GM11168 (cell line): ENCODE measurements at regions not wholly inside any gene's neighbourhood (a gene's known extent, or its start where the extent isn't known, plus 50 kb on each side); places are given as distances from the start of the nearest gene placed in this dataset.
"Not testable (repeated sequence)": the region's sequence is repeated elsewhere in the genome, so short reads cannot be mapped to it uniquely, and the experiment has no call there.

Source experiments
- in situ Hi-C: fragments of 300-500 bp; cut with MboI; formaldehyde crosslinking; loops from one replicate; pipeline ENCODE4 v1.12.0; 2022; ENCODE audit warnings: low sequenced_read_pairs; ENCODE audit not compliant: unreplicated experiment

DNA sequence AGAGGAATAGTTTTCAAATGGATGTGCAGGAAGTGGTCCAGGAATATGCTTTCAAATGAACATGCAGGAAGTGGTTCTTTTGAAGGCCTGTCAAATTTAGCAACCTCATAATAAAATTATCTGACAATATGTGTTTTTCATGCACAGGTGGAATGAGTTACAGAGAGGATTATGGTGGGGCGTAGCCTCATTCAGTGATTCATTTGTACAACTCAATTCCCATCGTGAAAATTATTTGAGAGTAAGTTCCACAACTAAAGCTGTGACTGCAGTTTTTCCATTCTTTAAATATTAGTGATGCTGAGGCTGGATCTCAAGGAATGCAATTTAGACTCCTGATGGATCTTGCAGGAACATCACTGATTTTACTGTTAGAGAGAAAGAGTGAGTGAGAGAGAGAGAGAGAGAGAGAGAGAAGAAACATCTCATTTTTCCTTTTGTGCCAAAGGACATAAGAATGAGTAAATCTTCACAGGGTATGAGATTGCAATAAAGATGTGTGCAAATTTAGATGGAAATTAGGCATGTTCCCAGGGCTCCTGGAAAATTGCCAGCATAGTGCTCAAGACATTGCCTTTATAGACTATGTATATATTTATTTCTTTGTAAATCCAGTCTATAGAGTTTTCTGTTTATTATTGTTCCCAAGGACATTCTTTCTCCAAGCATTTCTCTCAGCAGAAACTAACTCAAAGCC is 394.9 kb upstream of the ZEB2 start:
- in situ Hi-C loops, result no loop called here

DNA sequence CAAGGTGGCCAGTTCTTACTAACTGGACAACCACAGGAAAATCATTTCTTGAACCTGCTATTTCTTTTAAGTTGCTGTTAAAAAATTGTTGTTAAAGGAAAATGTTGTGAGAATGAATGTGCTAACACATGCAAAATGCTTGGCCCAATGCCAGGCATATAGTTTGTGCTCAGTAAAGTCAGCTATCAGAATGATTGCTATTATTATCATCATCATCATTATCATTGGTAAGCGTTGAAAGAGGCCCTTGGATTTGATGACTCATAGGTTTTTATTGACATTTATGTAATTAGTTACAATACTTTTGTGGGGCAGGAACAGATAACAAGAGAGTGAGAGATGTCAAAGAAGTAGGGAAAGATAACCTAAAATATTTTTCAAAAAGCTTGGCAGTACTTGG is 394.2 kb upstream of the ZEB2 start:
- in situ Hi-C loops, result no loop called here

DNA sequence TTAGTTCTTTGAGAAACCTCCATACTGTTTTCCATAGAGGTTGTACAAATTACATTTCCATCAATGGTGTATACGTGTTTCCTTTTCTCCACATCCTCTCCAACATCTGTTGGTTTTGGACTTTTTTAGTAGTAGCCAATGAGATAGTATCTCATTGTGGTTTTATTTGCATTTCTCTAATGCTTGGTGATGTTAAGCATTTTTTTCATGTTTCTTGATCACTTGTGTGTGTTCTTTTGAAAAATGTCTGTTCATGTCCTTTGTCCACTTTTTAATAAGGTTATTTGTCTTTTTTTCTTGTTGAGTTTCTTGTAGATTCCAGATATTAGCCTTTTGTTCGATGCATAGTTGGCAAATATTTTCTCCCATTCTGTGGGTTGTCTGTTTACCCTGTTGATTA is 392.3 kb upstream of the ZEB2 start:
- in situ Hi-C loops, result no loop called here

DNA sequence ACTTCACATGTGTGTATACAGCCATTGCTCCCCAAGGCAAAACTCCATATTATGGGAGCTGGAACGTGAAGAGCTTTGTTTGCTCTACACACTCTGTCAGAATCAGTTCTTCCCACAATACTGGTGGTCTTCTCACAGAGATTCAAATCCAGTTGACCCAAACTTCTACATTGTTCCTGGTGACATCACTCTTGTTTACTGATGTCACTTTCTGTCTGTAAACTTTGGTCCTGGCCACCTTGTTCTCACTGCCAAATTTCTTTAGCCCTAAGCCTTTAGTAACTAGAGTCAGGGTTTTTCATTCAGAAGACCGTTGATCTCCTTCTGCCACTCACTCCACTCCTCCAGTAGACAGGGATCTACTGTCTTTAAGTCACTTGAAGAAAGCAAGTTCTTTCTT is 386.0 kb upstream of the ZEB2 start:
- in situ Hi-C loops, result no loop called here

DNA sequence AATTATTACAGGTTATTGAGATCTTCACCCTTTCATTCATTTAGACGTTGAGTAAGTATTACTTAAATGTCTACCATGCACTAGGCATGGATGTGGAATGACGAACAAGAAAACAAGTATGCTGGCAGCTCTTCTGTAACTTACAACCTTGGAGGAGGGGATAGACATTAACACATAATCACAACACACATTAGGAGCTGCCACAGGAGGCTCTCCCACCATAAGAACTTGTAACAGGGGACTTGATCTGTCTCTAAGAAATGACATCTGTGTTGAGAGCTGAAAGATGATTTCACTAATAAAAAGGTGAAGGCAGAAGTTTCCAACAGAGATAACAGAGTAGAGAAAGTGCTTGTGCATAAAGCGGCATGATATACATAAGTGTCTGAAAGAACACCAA is 384.7 kb upstream of the ZEB2 start:
- in situ Hi-C loops, result no loop called here

DNA sequence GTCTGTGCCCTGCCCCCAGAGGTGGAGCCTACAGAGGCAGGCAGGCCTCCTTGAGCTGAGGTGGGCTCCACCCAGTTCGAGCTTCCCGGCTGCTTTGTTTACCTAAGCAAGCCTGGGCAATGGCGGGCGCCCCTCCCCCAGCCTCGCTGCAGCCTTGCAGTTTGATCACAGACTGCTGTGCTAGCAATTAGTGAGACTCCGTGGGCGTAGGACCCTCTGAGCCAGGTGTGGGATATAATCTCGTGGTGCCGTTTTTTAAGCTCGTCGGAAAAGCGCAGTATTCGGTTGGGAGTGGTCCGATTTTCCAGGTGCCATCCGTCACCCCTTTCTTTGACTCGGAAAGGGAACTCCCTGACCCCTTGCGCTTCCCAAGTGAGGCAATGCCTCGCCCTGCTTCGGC is 383.1 kb upstream of the ZEB2 start:
- in situ Hi-C loops, result not testable (repeated sequence)

DNA sequence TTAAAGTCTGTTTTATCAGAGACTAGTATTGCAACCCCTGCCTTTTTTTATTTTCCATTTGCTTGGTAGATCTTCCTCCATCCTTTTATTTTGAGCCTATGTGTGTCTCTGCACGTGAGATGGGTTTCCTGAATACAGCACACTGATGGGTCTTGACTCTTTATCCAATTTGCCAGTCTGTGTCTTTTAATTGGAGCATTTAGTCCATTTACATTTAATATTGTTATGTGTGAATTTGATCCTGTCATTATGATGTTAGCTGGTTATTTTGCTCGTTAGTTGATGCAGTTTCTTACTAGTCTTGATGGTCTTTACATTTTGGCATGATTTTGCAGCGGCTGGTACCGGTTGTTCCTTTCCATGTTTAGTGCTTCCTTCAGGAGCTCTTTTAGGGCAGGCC is 381.5 kb upstream of the ZEB2 start:
- in situ Hi-C loops, result not testable (repeated sequence)

DNA sequence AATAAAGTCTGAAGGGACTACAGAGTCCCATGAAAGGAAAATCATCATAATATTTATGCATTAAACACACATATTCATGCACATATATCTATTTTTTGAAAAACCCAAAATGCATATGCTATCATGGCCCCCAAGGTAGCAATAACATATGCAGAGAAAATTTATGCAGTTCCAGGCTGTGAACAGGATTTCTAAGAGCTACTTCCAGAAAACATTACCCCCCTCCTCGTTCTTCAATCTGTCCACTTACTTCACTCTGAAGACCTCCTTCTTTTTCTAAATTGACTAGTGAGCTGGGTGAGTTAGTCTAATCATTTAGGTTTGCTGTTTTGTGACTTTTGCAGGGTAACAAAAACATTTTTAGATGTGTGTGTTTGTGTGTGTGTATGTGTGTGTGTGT is 376.4 kb upstream of the ZEB2 start:
- in situ Hi-C loops, result no loop called here

DNA sequence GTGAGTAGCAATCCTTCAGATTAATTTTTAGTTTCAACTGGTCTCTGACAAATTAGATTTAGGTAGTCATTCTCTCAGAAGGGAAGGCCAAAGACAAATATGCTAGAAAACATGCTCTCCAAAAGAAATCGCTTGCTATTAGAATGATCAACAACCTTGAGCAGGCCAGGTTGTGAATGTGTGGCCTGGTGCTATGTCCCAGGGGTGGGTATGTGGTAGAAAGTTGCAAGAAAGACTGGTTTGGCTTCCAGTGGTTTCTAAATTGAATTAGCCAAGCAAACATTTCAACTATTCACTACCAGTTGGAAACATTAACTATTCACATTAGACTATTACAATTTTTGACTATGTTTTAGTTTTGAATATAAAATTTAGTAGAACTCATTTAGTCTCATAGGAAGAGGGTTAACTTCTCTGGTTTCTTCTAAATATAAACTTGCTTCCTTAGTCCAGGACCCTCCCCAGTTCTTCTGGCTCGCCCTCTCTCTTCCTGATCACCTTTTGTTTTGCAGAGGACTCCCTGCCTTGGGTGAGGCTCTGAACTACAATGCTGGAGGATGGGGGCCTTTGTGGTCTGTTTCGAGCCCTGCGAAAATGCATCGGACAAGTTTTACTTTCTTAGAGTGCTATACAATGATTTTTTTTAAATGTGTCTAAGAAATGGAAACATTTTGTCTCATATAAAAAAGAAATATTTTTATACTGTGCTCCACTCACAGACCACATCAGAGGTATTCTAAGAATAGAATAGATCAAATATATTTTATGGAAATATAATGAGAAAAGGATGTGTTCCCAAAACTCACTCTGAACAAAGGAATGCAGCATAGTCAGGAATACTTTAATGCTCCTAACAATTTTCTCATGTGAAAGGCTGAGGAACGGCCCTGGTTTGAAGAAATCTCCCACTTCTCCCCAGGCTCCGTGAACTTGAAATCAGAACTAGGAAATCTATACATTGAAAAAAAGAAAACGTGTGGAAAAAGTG is 375.0 kb upstream of the ZEB2 start:
- in situ Hi-C loops, result no loop called here

DNA sequence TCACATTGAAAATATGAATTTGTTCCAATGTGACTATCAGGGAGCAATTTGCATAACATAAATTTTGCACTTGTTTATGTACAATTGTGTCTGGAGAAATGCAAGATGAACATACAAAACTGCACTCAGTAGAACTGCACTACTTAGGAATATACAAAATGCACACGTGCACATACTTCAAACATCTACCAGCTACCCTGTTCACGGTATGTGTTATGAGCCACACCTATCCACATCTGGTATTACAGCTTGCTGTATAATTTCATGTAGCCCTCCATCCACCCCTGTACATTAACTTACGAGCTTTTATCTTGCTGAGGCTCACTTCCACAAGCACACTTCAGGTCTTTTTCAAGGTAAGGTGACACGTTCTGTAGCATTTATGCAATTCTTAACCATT is 373.5 kb upstream of the ZEB2 start:
- in situ Hi-C loops, result no loop called here

DNA sequence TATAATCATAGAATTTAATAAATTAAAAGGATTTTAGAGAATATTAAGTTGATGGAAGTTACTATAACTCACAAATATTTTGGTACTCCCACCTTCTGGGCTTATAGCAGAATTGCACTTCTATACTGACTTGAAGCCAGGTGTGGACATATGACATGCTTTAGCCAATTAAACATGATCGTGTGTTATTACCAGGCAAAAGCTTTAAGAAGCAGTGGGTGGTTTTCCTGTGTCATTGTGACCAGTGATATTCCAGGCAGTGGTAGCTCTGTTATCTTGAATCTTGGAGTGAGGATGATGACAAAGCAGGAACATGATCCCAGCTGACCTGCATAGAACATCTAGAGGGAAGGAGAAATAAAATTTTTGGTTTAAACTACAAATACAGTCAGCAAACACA is 370.9 kb upstream of the ZEB2 start:
- in situ Hi-C loops, result no loop called here

DNA sequence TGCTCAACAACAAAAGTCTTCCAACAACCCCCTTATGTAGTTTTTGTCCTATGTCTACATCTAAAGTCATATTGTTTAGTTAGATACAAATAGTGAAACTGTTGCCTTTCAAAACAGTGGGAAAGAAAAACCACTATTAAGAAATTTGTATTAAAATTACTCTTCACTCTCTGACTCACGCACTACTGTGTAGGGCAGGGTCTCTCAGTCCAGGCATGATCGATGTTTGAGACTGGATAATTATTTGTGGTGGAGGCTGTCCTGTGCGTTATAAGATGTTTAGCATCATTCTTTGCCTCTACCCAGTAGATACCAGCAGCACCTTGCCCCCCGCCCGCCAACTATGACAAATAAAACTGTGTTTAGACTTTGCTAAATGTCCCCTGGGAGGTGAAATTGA is 369.4 kb upstream of the ZEB2 start:
- in situ Hi-C loops, result no loop called here

DNA sequence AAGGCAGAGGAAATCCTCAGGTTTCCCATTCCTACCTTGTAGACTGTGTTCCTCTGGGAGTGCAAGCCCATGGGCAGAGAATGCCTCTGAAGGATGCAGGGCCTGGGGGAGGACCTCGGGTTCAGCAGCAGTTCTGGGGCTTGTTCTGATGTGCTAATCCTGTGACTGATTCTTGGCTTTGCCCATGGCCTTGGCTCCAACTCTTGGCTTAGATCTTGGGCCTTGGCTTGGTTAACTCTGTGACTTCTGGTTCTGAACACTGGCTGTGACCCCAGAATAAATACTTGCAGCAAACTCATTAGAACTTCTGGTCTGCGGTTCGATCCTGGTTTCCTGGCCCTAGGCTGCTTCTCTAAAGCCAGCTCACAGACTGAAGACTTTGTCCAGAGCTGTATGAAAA is 366.9 kb upstream of the ZEB2 start:
- in situ Hi-C loops, result no loop called here

DNA sequence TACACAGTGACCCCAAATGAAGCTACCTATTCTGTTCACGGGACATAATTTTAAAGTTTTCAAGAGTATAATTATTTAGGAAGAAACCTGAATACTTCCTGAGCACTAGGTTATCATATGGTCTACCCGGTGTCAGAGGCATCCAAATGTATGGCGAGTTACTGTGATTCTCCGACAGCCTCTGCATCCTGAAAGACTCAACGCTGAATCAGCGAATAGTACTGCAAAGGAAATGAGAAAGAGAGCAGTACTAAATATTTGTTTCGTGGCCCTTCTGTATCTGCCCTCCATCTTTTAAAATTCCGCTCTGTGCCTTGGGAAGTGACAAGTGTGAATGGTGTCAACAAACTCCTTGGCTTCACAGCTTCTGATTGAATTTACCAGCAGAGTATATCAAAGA is 358.0 kb upstream of the ZEB2 start:
- in situ Hi-C loops, result no loop called here

DNA sequence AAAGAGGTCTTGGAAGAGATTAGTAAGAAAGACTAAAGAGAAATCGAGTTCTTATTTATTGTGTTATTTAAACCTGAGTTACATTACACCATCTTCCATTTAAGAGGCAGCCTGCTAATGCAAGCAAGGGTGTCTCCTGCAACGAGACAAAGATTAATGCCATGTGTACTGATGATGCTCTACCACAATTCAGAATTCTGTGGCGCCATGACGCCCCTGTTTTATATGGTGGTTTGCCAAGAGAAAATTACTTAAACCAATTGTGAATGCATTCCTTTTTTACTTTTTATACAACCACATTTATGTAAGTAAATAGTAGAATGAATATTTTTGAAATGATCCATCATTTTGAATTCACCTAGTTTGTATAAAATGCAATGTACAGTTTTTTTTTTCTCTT is 356.1 kb upstream of the ZEB2 start:
- in situ Hi-C loops, result no loop called here

DNA sequence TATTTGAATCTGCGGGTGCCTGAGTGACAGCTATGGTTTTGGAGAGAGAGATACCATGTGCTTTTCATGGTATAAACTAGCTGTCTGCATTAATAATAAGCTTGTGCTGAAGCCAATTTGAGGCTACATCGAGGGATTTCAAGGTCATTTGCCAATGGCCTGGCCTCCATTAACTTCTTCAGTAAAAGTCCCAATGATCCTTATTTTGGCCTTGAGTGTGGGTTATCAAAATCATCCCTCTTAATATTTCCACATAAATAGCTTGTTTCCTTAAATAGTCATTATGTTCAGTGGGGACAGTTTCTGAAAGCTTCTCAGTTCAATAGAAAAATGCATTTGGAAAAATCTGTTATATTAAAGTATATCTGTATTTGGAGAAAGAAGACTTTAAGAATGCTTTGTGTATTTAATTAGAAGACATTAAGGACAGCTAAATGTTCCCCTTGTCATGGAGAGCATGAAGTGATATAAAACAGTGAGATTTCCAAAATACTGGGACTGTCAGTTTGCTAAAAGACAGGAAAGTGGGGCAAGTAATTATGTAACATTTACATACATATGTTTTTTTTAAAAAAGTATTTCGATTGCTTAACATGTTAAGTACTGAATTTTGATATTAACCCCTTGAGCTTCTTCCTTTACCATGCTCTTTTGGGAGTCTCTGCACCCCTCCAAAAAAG is 355.5 kb upstream of the ZEB2 start:
- in situ Hi-C loops, result no loop called here

DNA sequence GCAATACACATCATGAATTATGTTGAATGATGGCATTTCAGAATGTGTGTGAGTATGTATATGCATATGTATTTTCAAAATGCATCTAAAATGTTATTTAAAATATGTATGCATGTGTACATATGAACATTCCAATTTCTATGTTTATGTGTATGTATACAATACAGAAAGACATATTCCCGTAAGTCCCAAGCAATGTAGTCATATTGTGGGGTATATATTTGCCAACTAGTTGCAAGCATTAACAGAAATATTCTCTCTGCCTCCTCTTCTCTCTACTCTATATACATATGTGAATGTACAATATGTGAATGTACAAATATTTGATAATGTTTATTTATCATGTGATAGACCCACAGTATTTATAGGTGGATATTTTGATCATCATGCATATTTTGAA is 345.8 kb upstream of the ZEB2 start:
- in situ Hi-C loops, result no loop called here

DNA sequence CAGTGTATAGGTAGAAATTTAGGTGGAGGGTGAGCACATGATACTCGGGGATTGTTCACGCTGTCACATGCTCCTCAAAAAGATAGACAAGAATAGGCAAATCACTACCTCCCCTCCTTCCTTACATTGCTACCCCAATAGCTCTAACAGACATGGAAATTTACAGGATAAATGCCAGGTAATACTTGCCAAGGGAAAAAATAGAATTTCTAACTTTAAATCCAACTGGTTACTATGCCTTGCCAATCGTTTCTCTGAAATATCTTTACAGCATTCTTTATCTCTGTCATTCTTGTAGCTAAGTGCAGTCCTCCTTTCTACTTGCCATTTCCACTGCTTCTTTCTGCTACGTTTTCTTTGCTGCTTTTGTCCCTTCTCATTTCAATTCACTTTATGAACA is 339.8 kb upstream of the ZEB2 start:
- in situ Hi-C loops, result no loop called here

DNA sequence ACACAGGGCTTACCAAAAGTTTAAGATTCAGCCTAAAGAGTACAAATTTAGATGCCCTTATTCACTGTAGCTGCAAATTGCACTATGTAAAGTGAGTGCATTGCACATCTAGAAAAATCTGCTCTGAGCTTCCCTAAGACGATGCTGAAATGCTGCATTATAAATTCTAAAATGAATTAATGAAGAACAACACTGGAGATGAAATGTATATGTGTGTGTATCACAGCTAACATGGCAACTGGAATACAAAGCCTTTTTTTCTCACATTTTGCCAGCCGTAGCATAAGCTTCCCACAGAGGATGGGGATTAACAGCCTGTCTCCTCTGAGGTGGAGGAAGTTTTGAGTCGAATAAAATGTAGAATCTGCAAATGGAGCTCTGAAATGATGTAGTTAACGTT is 338.3 kb upstream of the ZEB2 start:
- in situ Hi-C loops, result no loop called here

DNA sequence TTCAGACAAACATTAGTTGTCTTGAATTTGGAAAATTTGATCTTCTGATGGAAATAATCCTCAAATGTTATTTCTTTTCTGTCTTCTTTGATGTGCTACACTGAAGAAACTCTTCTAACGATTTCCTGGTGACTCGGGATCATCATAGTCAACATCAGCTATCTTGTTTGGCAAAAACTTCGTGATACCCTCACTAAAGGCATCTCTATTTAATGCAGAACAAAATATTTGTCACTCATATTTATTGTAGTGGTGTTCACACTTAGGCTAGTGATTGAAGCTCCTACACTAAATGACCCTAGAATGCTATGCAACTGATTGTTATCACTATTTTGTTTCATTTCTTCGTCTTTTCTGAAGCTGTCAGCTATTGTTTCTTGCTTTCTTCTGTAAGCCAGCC is 334.7 kb upstream of the ZEB2 start:
- in situ Hi-C loops, result no loop called here

DNA sequence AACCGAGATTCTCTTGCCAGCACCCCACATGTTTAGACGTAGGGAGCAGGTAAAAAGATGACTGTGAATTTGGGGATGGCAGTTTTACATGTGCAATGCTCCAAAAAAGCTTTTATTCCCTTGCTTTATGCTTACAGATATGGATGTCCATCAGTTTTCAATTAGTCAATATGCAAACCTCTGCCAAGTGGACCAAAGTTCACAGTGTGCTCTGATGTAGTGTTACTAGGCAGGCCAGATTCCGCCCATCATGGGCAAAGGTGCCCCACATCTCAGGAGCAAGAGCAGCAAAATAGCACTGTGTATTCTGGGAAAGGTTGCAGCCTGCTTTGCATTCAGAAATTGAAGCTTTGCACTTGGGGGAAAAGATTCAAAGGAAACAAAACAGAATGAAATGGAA is 329.7 kb upstream of the ZEB2 start:
- in situ Hi-C loops, result no loop called here
